ENCODE measurements at regions not wholly inside any gene's neighbourhood (a gene's known extent, or its start where the extent isn't known, plus 50 kb on each side); places are given as distances from the start of the nearest gene placed in this dataset.
"Not testable (repeated sequence)": the region's sequence is repeated elsewhere in the genome, so short reads cannot be mapped to it uniquely, and the experiment has no call there.

- DNase-seq: no peak
These were observed 129.0 kb upstream of the CIBAR2 start for GRCh38 chr16:85240982-85241924.

- no peak for DNase-seq
These were observed 129.9 kb upstream of the CIBAR2 start for GRCh38 chr16:85242140-85242539.

DNA sequence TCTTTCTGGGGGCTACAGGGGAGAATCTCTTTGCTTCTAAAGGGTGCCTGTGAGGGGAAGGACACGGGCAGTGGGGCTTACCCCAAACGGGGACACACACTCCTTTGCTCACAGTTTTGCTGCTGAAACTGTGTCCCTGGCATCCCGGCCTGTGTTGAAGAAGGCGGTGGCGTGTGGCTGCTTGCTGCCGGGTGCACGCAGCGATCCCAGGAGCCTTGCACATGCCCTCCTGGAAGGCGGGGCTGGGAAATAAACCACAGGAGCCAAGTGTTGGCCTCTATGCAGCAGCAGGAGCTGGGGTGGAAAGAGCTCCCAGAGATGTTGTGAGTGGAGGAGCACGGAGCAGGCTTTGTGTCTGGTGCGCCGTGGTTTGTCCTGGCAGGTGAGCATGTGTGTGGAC is 131.0 kb upstream of the CIBAR2 start:
- DNase-seq: no peak

- not testable (repeated sequence) for DNase-seq
These were observed 132.2 kb upstream of the CIBAR2 start for GRCh38 chr16:85244452-85244851.

DNA sequence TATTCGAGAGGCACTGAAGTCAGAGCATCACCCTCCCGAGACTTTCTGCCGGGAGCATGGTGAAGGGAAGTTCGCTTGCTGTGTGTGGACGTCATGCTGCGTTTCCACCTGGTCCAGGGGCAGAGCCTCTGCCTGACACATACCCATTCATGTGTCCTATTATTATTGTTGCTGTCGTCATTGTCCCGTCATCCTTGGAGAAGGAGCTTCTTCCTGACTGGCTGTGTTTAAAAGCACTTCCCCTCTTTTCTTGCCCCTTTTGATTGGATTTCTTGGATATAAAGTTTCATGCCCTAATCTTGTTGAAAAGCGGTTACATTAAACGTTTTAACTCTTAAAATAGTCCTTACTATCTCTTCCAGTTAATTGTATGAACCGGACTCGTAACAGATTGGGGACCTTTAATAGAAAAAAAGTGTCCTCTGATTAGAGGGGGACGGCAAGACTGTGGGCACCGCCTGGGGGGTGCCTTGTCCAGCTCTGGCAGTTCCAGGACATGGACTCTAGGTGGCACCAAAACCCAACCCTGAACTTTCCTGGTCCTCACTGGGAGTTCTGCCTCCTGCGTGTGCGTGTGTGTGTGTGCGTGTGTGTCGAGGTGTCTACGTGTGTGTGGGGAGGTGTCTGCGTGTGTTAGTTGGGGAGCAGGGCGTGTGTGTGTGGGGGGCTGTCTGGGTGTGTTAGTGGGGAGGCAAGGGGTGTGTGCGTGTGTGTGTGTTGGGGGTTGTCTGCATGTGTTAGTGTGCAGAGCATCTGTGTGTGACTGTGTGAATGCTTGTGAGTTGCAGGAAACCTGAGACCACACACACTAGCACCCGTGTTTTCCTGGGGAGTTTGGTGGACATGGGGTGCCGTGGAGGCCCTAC is 133.3 kb upstream of the CIBAR2 start:
- DNase-seq: peak; percentile 41

GRCh38 chr16:85246473-85246872 is 134.2 kb upstream of the CIBAR2 start:
- no peak for DNase-seq

GRCh38 chr16:85246973-85247372 is 134.7 kb upstream of the CIBAR2 start:
- DNase-seq: no peak

GRCh38 chr16:85248342-85248741 is 136.1 kb upstream of the CIBAR2 start:
- no peak for DNase-seq

DNA sequence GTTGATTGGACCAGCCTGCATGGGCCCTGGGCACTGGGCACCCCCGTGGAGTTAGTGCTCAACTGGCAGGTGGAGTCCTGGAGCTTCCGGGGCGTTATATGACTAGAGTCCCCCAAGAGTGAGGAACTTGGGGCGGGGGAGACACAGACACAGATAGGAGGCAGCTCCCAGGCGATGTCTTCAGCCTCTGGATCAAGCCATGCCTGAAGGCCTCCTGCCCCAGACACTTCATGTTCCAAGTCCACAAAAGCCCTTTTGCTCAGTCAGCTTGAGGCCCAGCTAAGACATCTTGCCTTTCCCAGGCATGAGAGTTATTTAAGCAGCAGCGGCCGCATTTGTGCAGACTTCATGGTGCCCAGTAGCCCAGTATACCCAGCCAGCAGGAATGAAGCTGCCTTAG is 136.6 kb upstream of the CIBAR2 start:
- no peak for DNase-seq

DNA sequence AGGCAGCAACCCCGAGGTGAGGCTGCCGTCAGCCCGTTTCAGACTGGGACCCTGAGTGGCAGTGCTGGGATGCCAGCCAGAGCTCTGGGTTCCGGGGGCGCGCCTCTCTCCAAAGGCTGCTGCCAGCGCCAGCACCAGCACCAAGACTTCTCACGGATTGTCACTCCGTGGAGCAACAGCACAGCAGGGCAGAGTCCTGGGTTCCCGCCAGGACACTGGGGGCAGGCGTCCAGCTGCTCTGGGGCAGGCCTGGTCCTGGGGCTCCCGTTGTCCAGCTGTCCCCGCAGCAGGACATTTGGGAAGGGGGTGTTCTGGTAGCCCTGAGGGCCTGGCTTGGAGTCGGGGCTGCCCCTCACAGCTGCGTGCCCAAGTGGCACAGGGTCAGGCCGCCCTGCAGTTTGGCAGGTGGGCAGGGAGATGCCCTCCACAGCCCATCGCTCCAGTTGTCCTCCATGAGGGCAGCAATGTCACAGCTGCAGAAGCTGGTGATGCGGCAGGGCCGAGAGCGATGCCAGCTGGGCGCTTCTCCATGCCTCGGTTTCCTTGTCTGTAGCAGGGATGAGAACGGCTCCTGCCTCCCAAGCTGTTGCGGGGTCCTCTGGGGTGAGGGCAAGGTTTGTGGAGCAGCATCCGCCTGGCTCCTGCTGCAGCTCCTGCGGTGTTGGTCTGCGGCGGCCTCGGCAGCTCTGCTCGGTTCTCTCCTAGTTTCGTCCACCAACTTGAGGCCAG is 137.3 kb upstream of the CIBAR2 start:
- no peak for DNase-seq

- DNase-seq: no peak
These were observed 137.8 kb upstream of the CIBAR2 start for GRCh38 chr16:85250147-85250463.

DNA sequence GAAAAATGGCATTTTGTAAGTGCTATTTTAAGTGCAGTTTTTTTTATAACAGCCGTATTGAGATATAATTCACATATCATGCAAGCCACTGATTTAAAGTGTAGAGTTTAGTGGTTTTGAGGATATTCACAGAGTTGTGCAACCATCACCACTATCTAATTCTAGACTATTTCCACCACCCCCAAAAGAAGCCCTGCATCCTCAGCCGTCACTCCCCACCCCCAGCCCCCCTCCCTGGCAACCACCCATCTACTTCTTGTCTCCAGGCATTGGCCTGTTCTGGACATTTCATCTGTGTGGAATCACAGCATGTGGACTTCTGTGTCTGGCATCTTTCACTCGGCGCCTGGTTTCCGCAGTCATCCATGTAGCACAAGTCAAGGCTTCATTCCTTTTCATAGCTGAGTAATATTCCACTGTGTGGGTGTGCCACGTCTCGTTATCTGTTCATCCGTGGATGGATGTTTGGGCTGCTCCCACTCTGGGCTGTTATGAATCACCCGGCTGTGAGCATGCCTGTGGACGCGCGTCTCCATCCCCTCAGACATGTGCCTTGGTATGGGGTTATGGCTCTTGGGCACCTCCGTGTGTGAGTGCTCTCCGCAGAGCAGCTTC is 138.4 kb upstream of the CIBAR2 start:
- no peak for DNase-seq

DNA sequence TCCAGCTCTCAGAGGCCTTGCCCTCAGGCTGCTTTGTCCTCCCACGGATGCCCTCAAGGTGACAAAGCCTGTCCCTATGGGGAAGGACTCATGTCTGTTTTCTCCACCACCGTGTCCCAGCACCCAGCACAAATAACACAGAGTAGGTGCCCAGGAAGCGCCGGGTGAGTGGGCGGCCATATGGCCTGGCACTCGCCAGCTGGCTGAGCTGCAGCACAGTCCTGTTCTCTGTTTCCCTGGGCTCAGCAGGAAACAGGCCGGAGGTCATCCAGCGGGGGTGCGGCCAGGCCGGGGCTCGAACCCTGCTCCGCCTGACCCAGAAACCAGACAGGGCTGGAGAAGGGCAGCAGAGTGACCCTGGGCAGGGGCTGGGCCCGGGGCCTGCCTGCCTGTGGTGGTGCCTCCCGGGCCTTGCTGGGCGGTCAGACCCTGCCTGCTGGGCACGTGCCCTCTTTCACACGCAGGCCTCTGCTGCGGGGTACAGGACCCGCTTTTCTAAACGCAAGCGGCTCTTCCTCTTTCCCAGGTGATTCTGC is 139.0 kb upstream of the CIBAR2 start:
- DNase-seq: no peak

- no peak for DNase-seq
These were observed 139.7 kb upstream of the CIBAR2 start for GRCh38 chr16:85252014-85252413.

DNA sequence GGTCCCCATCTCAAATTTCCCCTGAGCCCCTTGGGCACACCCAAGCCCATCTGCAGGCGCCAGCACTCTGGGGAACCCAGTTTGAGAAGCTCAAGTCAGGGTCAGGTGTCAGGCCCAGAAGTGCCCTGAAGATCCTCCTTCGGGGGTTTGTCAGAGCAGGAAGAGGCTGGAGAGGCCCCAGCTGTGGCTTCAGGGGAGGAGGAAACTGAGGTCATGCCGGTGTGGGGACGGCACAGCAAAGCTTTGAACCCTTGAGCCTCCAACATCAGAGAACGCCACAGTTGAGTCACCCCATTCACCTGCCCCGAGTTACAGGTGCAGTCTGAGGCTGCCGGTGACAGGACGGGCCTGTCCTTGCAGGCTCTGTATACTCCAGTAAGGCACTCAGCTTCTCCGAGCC is 140.2 kb upstream of the CIBAR2 start:
- no peak for DNase-seq

- peak; percentile 56 for DNase-seq
These were observed 141.0 kb upstream of the CIBAR2 start for GRCh38 chr16:85253084-85253941.

DNA sequence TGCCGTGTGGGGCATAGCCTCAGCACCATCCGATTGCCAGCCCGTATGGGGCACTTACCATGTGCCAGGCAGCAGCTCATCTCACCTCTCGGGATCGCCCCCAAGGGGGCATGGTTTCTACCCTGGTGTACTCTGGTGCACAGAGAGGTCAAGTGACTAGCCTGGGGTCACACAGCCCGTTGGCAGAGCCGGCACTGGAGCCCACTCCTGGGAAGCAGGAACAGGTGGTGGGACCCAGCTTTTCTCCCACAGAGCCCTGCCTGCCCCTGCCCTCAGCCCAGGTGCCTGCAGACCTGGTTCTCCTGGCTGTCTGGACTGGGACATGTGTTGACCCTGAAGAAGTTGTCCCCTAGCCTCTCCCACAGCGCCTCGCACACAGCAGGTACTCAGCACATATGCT is 141.8 kb upstream of the CIBAR2 start:
- no peak for DNase-seq

DNA sequence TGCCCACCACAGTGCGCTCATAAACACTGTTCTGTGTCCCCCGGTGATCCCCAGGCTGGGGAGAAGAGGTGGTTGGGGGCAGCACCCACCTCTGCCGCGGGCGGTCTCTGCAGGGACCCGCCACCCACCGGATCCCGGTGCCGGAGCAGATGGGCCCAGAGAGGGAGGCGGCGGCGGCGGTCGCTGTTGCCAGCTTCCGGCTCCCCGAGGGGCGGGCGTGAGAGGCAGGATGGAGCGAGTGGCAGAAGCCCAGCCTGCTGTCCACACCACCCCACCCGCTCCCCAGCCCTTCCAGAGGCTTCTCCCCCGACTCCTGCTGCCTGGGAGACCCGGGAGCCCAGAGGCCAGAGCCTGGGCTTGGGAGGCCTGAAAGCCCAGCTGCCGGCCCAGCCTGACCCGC is 142.6 kb upstream of the CIBAR2 start:
- no peak for DNase-seq

DNA sequence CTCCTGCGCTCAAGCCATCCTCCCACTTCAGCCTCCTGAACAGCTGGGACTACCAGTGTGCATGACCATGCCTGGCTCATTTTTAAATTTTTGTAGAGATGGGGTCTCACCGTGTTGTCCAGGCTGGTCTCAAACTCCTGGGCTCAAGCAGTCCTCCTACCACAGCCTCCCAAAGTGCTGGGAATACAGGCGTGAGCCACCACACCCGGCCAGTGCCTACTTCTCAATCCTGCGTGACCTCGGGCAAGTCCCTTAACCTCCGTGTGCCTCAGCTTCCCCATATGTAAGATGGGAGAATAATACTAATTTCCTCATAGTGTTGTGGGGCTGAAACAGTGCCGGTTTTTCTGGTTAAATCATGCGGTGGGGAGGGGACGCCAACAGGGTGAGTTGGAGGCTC is 143.5 kb upstream of the CIBAR2 start:
- DNase-seq: no peak

- DNase-seq: no peak
These were observed 144.0 kb upstream of the CIBAR2 start for GRCh38 chr16:85256190-85256739.

GRCh38 chr16:85257483-85257882 is 145.2 kb upstream of the CIBAR2 start:
- DNase-seq: no peak

Measured in stimulated activated CD4-positive, alpha-beta T cell treated with anti-CD3 and anti-CD28 coated beads, Interleukin-1b, Interleukin-23, amount 100 ng/mL, for 48 hours (primary cell).